Mucosa of descending colon (tissue), 3 donors: ENCODE measurements at regions not wholly inside any gene's neighbourhood (a gene's known extent, or its start where the extent isn't known, plus 50 kb on each side); places are given as distances from the start of the nearest gene placed in this dataset.

Experiments
- ATAC-seq: fragments of 200-7000 bp; cut with Tn5 transposase; one replicate; pipeline ENCODE4 v1.9.1; 2020; ENCODE audit warnings: mild to moderate bottlenecking, moderate library complexity
- DNase-seq, 3 donors: peaks; one replicate each; pipeline ENCODE4 v3.0.0-alpha.2; 2020
- H3K36me3 ChIP-seq: fragments of 200-600 bp; one replicate; pipeline ENCODE4 v1.8.0; 2021; ENCODE audit warnings: low read depth, mild to moderate bottlenecking
- H3K4me1 ChIP-seq: fragments of 200-600 bp; one replicate; pipeline ENCODE4 v1.8.0; 2021; ENCODE audit warnings: low read depth, mild to moderate bottlenecking
- H3K4me3 ChIP-seq: fragments of 200-600 bp; one replicate; pipeline ENCODE4 v1.8.0; 2021; ENCODE audit warnings: mild to moderate bottlenecking
- H3K9me3 ChIP-seq: fragments of 200-600 bp; one replicate; pipeline ENCODE4 v1.8.0; 2021; ENCODE audit warnings: mild to moderate bottlenecking
- intact Hi-C, 2 donors: fragments of 100-400 bp; cut with DNase I in 1 of 2; cut with micrococcal nuclease in 1 of 2; formaldehyde crosslinking; loops; one replicate each; pipeline versions ENCODE4 v1.11.0 to v1.11.1; 2022; cut with DNase I, micrococcal nuclease
- TF ChIP-seq, protein P1 (sequence below): fragments of 200-600 bp; IDR thresholded peaks from one replicate; pipeline ENCODE4 v1.8.0; 2022; ENCODE audit warnings: antibody characterized with exemption, mild to moderate bottlenecking
- donor health status: DM: no; HTN: no; CAD: no; lungs with moderate emphysema.
- donor health status: DM: no; HTN: no; CAD: no.
- donor health status: DM: no; HTN: yes; CAD: no.

DNA sequence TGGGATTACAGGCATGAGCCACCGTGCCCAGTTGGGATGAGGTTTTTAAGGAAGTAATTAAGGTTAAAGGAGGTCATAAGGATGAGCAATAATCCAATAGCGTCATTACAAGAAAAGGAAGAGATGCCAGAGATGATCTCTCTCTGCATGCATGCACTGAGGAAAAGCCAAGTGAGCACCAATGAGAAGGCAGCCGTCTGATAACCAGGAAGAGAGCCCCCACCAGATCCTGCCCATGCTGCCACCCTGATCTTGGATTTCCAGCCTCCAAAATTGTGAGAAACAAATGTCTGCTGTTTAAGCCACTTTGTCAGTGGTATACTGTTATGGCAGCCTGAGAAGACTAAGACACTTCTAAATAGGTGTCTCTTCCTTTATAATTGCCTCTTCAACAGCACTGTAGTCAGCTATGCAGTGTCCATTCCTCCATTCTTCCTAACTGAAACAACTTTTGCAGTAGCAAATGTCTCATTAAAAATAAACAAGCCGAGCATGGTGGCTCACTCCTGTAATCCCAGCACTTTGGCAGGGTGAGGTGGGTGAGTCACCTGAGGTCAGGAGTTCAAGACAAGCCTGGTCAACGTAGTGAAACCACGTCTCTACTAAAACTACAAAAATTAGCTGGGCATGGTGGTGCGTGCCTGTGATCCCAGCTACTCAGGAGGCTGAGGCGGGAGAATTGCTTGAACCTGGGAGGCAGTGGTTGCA lies 216.2 kb upstream of the RUNX1 start:
- no peak overlapping the region for H3K4me3 ChIP-seq
- ATAC-seq, result no peak
- H3K36me3 ChIP-seq, result no peaks in the 10 kb centered on the region
- no peaks in the 10 kb centered on the region for H3K9me3 ChIP-seq
- H3K4me1 ChIP-seq, result no peaks in the 10 kb centered on the region
- DNase-seq, result no peak
- TF ChIP-seq, protein P1, sequence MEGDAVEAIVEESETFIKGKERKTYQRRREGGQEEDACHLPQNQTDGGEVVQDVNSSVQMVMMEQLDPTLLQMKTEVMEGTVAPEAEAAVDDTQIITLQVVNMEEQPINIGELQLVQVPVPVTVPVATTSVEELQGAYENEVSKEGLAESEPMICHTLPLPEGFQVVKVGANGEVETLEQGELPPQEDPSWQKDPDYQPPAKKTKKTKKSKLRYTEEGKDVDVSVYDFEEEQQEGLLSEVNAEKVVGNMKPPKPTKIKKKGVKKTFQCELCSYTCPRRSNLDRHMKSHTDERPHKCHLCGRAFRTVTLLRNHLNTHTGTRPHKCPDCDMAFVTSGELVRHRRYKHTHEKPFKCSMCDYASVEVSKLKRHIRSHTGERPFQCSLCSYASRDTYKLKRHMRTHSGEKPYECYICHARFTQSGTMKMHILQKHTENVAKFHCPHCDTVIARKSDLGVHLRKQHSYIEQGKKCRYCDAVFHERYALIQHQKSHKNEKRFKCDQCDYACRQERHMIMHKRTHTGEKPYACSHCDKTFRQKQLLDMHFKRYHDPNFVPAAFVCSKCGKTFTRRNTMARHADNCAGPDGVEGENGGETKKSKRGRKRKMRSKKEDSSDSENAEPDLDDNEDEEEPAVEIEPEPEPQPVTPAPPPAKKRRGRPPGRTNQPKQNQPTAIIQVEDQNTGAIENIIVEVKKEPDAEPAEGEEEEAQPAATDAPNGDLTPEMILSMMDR, result no peak
- intact Hi-C loops, result no loop called here

DNA sequence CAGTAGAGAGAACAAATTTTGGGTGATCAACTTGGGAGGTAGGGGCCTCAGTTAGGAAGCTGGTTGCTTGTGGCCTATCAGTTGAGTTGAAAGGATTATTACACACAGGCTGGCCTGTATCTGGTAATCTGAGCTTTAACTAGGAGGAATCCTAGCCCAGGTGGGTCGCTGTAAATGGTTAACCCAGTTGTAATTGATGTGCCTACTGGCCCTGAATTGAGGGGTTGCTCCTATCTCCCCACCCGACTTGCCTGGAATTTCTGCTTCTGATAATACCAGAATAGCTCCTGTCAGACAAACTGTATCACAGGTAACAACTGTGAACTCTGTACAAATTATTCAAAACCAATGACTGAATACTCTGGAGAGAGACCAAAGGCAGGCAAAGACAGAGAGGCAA lies 210.4 kb upstream of the RUNX1 start:
- TF ChIP-seq, protein P1, result no peak
- DNase-seq, result no peak
- intact Hi-C loops, result no loop called here
- ATAC-seq, result no peak
- H3K4me3 ChIP-seq, result no peak overlapping the region
- H3K4me1 ChIP-seq, result peaks cover 2% of the 10 kb centered on the region
- H3K36me3 ChIP-seq, result no peaks in the 10 kb centered on the region
- no peaks in the 10 kb centered on the region for H3K9me3 ChIP-seq

DNA sequence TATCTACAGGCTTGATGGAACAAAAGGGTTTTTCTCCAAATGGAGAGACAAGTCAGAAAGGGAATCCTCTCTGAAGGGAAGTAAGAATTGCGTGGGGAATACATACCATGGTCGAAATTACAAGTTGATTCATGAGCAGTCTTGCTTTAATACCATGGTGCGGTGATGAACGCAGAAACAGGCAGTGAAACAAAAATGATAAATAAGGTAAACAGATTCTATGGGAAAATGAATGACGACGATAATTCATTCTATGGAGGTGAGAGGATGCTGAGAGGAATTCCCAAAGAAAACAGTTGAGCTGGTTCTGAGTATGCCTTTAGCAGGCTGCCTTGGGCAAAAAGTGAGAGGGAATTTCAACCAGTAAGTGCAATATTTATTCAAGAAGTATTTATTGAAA lies 209.4 kb upstream of the RUNX1 start:
- intact Hi-C loops, result no loop called here
- no peaks in the 10 kb centered on the region for H3K9me3 ChIP-seq
- no peak overlapping the region for H3K4me3 ChIP-seq
- peaks cover 7% of the 10 kb centered on the region for H3K4me1 ChIP-seq
- no peaks in the 10 kb centered on the region for H3K36me3 ChIP-seq
- TF ChIP-seq, protein P1, result no peak
- no peak for DNase-seq
- no peak for ATAC-seq

DNA sequence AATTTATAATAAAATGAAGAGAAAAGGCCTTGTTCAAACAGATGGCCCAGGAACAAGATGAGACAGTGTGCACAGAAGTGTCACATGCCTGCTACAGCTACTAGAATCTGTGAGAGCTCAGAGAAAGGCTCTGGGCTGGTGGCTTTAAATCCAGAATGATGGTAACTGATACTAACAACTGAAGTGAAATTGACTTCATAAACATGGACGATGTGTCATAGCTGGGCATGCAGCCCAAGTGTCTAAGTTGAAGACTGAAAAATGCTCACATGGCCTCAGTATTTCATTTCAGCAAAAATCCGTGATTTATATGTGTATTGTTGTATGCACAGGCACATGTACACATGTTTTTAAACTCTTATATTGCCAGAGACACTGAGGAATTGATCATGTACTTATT lies 208.3 kb upstream of the RUNX1 start:
- intact Hi-C loops, result no loop called here

DNA sequence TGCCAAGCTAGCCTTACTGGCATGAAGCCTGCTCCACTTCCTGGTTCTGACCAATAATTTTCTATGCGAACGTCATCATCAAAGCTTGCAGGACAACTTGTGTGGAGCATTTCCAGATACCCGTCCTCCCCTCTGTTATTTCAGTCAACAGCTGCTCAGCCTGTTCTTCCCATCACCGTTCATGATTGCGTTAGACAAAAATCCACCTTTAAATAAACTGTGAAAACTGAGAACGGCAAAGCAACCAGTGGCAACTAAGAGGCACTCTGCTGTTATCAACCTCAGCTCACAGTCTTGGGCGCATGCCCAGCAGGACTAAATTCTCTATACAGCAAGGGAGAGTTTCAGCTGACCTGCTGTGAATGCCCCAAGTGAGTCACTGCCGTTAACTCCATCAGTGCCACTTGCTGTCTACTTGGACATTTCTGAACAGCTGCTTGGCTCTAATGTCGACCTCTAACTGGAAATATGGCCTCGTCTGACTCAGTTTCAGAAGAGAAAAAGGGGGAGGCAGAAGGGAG lies 207.4 kb upstream of the RUNX1 start:
- DNase-seq (peak; percentile 73 to 80 (median 79)), ATAC-seq (peak; percentile 94)
- H3K4me1 ChIP-seq, result peaks cover 7% of the 10 kb centered on the region
- H3K36me3 ChIP-seq, result no peaks in the 10 kb centered on the region
- H3K9me3 ChIP-seq, result no peaks in the 10 kb centered on the region
- H3K4me3 ChIP-seq, result no peak overlapping the region
- TF ChIP-seq, protein P1, result no peak
- intact Hi-C loops, result no loop called here

More for the DNA sequence above, 208.3 kb upstream of the RUNX1 start:
- Histone ChIP-seq H3K9me3 (no peaks in the 10 kb centered on the region), H3K4me1 (peaks cover 7% of the 10 kb centered on the region), H3K4me3 (no peak overlapping the region), H3K36me3 (no peaks in the 10 kb centered on the region)
- TF ChIP-seq, protein P1, result no peak
- DNase-seq (peak in 1 of 3 donors; percentile 73), ATAC-seq (peak; percentile 50)
